ENCODE measurements at regions not wholly inside any gene's neighbourhood (a gene's known extent, or its start where the extent isn't known, plus 50 kb on each side); places are given as distances from the start of the nearest gene placed in this dataset.
A peak's percentile ranks its signal among the peaks of the same experiment; 100 is the strongest.

GRCh38 chr2:136376211-136376610, 258.3 kb upstream of the CXCR4 start:
- no peak for TF ChIP-seq POLR2A (IDR thresholded peaks at IDR 0.05)
- TF ChIP-seq CTCF (IDR thresholded peaks at IDR 0.05), result no peak
- Histone ChIP-seq H3K4me1 (peaks cover 0 to 3% of the 10 kb centered on the region in 2 donors), H3K27ac (no peak overlapping the region), H3K27me3 (no peaks in the 10 kb centered on the region), H3K9me3 (no peaks in the 10 kb centered on the region), H3K4me3 (replicated peaks in 1 of 3) (no peak overlapping the region), H3K36me3 (no peaks in the 10 kb centered on the region)
- intact Hi-C loops (cut with DNase I), result no loop called here
- WGBS, 2 donors, result 89 to 91% methylated on average over 6 of the region's 6 CpGs
- DNase-seq, result peak in 1 of 2 donors; percentile 14

- Histone ChIP-seq H3K4me1 (peaks cover 0 to 3% of the 10 kb centered on the region in 2 donors), H3K27ac (no peak overlapping the region), H3K36me3 (no peaks in the 10 kb centered on the region), H3K9me3 (no peaks in the 10 kb centered on the region), H3K27me3 (no peaks in the 10 kb centered on the region), H3K4me3 (replicated peaks in 1 of 3) (no peak overlapping the region)
- WGBS, 2 donors, result 91 to 95% methylated on average over 5 of the region's 5 CpGs
- intact Hi-C loops (cut with DNase I), result no loop called here
- no peak for TF ChIP-seq POLR2A (IDR thresholded peaks at IDR 0.05)
- TF ChIP-seq CTCF (IDR thresholded peaks at IDR 0.05), result no peak
- DNase-seq, result no peak
These were observed 257.3 kb upstream of the CXCR4 start for GRCh38 chr2:136375017-136375901.

- Histone ChIP-seq H3K36me3 (no peaks in the 10 kb centered on the region), H3K27ac (no peak overlapping the region), H3K4me1 (peaks cover 0 to 3% of the 10 kb centered on the region in 2 donors), H3K4me3 (replicated peaks in 1 of 3) (no peak overlapping the region), H3K9me3 (no peaks in the 10 kb centered on the region), H3K27me3 (no peaks in the 10 kb centered on the region)
- intact Hi-C loops (cut with DNase I), result no loop called here
- no peak for DNase-seq
- TF ChIP-seq POLR2A (IDR thresholded peaks at IDR 0.05) (no peak), CTCF (IDR thresholded peaks at IDR 0.05) (no peak)
These were observed 255.9 kb upstream of the CXCR4 start for GRCh38 chr2:136373841-136374240.

- DNase-seq, result no peak
- Histone ChIP-seq H3K36me3 (no peaks in the 10 kb centered on the region), H3K4me3 (replicated peaks in 1 of 3) (no peak overlapping the region), H3K9me3 (no peaks in the 10 kb centered on the region), H3K4me1 (peaks cover 0 to 3% of the 10 kb centered on the region in 2 donors), H3K27me3 (no peaks in the 10 kb centered on the region), H3K27ac (no peak overlapping the region)
- no peak for TF ChIP-seq CTCF (IDR thresholded peaks at IDR 0.05)
- no peak for TF ChIP-seq POLR2A (IDR thresholded peaks at IDR 0.05)
- intact Hi-C loops (cut with DNase I), result no loop called here
- WGBS, 2 donors, result 70 to 79% methylated on average over 1 of the region's 1 CpG
These were observed 255.1 kb upstream of the CXCR4 start for GRCh38 chr2:136373029-136373428.

GRCh38 chr2:136363900-136364299, 246.0 kb upstream of the CXCR4 start:
- intact Hi-C loops (cut with DNase I), result no loop called here
- H3K27ac ChIP-seq, result peak overlapping the region in 2 of 3 donors; percentile 37 to 70
- peak; percentile 48 to 57 for DNase-seq
- peaks cover 24 to 26% of the 10 kb centered on the region in 2 donors for H3K4me1 ChIP-seq
- no peaks in the 10 kb centered on the region for H3K36me3 ChIP-seq
- no peak overlapping the region for H3K4me3 ChIP-seq (replicated peaks in 1 of 3)
- TF ChIP-seq CTCF (IDR thresholded peaks at IDR 0.05) (no peak), POLR2A (IDR thresholded peaks at IDR 0.05) (no peak)
- 17 to 20% methylated on average over 4 of the region's 4 CpGs for WGBS, 2 donors
- no peaks in the 10 kb centered on the region for H3K9me3 ChIP-seq
- H3K27me3 ChIP-seq, result no peaks in the 10 kb centered on the region

Data from thyroid gland (tissue), 4 donors.